ENCODE measurements at regions not wholly inside any gene's neighbourhood (a gene's known extent, or its start where the extent isn't known, plus 50 kb on each side); places are given as distances from the start of the nearest gene placed in this dataset.
"Not testable (repeated sequence)": the region's sequence is repeated elsewhere in the genome, so short reads cannot be mapped to it uniquely, and the experiment has no call there.

- no peak for DNase-seq (ENCODE audit: low read depth in 2 of 2)
Measured at GRCh38 chrX:47302396-47302795, 68.0 kb upstream of the ZNF157 start.

DNA sequence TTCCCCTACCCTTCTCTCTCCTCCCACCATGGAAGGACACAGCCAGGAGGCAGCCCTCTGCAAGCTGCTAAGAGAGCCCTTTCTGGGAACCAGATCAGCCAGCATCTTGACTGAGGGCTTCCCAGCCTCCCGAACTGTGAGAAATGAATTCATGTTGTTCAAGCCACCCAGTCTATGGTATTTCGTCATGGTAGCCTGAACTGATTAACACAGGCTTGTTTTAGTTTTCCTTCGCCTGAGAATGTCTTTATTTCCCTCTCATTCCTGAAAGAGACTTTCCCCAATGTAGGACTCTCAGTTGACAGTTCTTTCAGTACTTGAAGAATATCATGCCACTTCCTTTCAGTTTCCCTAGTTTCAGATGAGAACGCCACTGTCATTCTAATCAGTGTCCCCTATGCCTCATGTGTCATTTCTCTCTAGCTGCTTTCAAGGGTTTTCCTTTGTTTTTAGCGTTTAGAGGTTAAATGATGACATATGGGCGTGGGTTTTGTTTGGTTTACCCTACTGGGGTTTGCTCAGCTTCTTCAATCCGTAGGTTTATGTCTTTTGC, 63.8 kb upstream of the ZNF157 start:
- not testable (repeated sequence) for DNase-seq (ENCODE audit: low read depth in 2 of 2)

DNA sequence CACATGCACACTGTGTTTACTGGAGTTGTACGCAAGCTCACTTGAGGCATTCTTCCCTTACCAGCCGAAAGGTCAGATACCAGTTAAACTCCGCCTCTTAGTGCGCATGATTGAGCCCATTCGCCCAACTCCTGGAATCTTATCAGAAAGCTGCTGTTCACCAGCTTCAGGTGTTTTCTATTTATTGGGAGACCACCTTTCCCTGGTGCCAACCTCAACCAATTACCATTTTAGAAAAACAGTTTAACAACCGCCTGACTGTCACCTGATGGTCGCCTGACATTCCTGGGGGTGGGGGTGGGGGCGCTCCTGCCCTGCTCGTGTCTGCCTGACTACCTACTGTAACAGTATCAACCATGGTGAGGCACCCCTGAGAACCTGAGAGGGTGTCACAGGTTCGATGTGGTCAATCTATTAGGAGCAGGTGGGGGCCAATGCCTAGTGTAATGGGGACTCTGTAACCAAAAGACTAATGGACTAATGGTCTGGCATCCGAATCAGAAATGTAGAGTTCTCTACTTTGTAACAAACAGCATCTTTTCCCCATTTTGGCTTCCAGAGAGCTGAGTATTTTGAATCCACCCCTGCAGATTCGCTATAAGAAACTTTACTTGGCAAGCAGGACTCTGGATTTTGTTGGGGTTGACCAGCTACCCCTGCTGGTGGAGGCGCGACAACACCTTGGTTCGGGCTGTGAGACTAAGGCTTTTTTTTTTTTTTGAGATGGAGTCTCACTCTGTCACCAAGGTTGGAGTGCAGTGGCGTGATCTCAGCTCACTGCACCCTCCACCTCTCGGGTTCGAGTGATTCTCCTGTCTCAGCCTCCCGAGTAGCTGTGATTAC, 58.2 kb upstream of the ZNF157 start:
- DNase-seq (ENCODE audit: low read depth in 2 of 2) = peak; percentile 1

DNA sequence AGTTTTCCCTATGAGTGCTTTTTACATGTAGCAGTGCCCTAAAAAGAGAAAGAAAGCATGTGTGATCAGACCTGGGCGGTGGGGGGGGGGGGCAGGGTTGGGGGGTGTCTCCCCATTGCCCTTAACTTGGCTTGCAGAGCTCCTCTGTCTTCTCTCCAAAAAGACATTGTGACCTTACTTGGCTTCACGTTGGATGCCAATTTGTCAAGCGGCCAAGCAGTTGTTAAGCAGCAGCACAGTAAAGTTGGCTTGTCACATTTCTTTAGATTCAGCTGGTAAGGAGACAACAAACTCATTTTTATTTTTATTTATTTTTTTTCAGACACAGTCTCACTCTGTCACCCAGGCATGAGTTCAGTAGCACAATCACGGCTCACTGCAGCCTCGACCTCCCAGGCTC, 57.3 kb upstream of the ZNF157 start:
- DNase-seq (ENCODE audit: low read depth in 2 of 2) = no peak

- DNase-seq (ENCODE audit: low read depth in 2 of 2) = no peak
Measured at GRCh38 chrX:47316276-47317025, 53.9 kb upstream of the ZNF157 start.

Data from stimulated activated CD4-positive, alpha-beta T cell treated with anti-CD3 and anti-CD28 coated beads, Interleukin-1b, Interleukin-23, amount 100 ng/mL, for 1 hour (primary cell).